ENCODE measurements at regions not wholly inside any gene's neighbourhood (a gene's known extent, or its start where the extent isn't known, plus 50 kb on each side); places are given as distances from the start of the nearest gene placed in this dataset.

DNA sequence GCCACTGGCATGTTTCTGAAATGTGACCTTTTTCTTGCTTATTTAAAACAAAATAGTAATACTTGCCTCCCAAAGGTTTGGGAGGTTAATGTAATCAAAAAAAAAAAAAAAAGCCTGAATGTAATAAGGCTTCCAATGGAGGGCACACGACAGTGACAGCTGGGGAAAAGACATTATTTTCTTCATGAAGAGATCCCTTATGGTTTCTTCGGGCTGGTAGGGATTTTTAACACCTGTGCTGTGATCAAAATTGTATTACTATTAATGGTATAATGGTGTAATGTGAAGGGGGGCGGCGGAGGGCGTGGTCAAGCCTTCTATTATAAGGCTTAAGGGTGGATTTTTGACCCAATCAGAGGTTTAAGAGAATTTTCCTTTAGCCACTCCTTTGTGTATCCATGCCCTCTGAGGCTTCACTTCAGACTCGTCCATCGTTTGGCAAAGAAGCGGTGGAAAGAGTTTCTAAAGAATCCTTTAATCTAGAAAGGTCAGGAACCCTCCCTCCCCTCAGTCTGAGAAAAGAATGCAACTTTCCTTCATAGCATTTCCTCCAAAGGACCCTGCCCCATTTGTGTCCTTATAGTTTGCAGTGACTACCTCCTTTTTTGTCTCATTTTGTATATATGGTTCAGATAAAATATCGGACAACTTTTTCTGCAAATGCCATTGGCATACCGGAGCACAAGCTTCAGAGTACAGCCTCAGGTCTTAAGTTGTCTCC is 89.5 kb upstream of the CHD2 start (continued):
- TF ChIP-seq HNRNPH1 (optimal IDR thresholded peaks at IDR 0.05; ENCODE audit: low read depth, low read length) (no peak), HMG20B (CRISPR knock-in tag; conservative IDR thresholded peaks at IDR 0.05) (no peak), SOX5 (CRISPR knock-in tag; IDR thresholded peaks at IDR 0.05; ENCODE audit: borderline replicate concordance) (no peak), ELF3 (CRISPR knock-in tag; IDR thresholded peaks at IDR 0.05) (peak; percentile 28; the same call in 1 of the 2 replicates), ATAD3A (CRISPR knock-in tag; IDR thresholded peaks at IDR 0.05) (no peak), SPEN (CRISPR knock-in tag; IDR thresholded peaks at IDR 0.05; ENCODE audit: low read depth) (no peak), ZNF614 (CRISPR knock-in tag; IDR thresholded peaks at IDR 0.05; ENCODE audit: borderline replicate concordance) (no peak), SAFB2 (CRISPR knock-in tag; IDR thresholded peaks at IDR 0.05; ENCODE audit: borderline replicate concordance, low read depth) (no peak), ZNF10 (CRISPR knock-in tag; IDR thresholded peaks at IDR 0.05; ENCODE audit: borderline replicate concordance, low read depth) (no peak), ZNF788 (CRISPR knock-in tag; IDR thresholded peaks at IDR 0.05; ENCODE audit: borderline replicate concordance) (no peak), TBX2 (CRISPR knock-in tag; IDR thresholded peaks at IDR 0.05; ENCODE audit: borderline replicate concordance) (0 out of 2 replicates have a peak, but pooled peaks have one; percentile 18), ZMYM3 (CRISPR knock-in tag; IDR thresholded peaks at IDR 0.05) (no peak), KAT8 (CRISPR knock-in tag; IDR thresholded peaks at IDR 0.05) (0 out of 2 replicates have a peak, but pooled peaks have one; percentile 10), HMG20A (CRISPR knock-in tag; IDR thresholded peaks at IDR 0.05; ENCODE audit: borderline replicate concordance) (no peak)
- TF ChIP-seq, protein P1, sequence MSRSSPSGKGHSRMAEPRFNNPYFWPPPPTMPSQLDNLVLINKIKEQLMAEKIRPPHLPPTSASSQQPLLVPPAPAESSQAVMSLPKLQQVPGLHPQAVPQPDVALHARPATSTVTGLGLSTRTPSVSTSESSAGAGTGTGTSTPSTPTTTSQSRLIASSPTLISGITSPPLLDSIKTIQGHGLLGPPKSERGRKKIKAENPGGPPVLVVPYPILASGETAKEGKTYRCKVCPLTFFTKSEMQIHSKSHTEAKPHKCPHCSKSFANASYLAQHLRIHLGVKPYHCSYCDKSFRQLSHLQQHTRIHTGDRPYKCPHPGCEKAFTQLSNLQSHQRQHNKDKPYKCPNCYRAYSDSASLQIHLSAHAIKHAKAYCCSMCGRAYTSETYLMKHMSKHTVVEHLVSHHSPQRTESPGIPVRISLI (CRISPR knock-in tag; IDR thresholded peaks at IDR 0.05; ENCODE audit: borderline replicate concordance): 0 out of 2 replicates have a peak, but pooled peaks have one; percentile 20
- TF ChIP-seq, protein P2, sequence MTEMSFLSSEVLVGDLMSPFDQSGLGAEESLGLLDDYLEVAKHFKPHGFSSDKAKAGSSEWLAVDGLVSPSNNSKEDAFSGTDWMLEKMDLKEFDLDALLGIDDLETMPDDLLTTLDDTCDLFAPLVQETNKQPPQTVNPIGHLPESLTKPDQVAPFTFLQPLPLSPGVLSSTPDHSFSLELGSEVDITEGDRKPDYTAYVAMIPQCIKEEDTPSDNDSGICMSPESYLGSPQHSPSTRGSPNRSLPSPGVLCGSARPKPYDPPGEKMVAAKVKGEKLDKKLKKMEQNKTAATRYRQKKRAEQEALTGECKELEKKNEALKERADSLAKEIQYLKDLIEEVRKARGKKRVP (CRISPR knock-in tag; IDR thresholded peaks at IDR 0.05): no peak; a peak in 1 of 4 replicates
- TF ChIP-seq, protein P3, sequence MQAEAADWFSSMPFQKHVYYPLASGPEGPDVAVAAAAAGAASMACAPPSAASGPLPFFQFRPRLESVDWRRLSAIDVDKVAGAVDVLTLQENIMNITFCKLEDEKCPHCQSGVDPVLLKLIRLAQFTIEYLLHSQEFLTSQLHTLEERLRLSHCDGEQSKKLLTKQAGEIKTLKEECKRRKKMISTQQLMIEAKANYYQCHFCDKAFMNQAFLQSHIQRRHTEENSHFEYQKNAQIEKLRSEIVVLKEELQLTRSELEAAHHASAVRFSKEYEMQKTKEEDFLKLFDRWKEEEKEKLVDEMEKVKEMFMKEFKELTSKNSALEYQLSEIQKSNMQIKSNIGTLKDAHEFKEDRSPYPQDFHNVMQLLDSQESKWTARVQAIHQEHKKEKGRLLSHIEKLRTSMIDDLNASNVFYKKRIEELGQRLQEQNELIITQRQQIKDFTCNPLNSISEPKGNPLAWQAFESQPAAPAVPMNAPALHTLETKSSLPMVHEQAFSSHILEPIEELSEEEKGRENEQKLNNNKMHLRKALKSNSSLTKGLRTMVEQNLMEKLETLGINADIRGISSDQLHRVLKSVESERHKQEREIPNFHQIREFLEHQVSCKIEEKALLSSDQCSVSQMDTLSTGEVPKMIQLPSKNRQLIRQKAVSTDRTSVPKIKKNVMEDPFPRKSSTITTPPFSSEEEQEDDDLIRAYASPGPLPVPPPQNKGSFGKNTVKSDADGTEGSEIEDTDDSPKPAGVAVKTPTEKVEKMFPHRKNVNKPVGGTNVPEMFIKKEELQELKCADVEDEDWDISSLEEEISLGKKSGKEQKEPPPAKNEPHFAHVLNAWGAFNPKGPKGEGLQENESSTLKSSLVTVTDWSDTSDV (CRISPR knock-in tag; IDR thresholded peaks at IDR 0.05): no peak
- TF ChIP-seq, protein P4, sequence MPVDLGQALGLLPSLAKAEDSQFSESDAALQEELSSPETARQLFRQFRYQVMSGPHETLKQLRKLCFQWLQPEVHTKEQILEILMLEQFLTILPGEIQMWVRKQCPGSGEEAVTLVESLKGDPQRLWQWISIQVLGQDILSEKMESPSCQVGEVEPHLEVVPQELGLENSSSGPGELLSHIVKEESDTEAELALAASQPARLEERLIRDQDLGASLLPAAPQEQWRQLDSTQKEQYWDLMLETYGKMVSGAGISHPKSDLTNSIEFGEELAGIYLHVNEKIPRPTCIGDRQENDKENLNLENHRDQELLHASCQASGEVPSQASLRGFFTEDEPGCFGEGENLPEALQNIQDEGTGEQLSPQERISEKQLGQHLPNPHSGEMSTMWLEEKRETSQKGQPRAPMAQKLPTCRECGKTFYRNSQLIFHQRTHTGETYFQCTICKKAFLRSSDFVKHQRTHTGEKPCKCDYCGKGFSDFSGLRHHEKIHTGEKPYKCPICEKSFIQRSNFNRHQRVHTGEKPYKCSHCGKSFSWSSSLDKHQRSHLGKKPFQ (CRISPR knock-in tag; IDR thresholded peaks at IDR 0.05; ENCODE audit: insufficient replicate concordance): no peak
